OCI-LY3 (cell line): ENCODE measurements at regions not wholly inside any gene's neighbourhood (a gene's known extent, or its start where the extent isn't known, plus 50 kb on each side); places are given as distances from the start of the nearest gene placed in this dataset.

ENCODE experiments used
- H2AFZ ChIP-seq: fragments of 200-600, 300-600 bp; shearing (Covaris generic); 2 replicates; pipeline ENCODE4 v1.6.0; 2014; ENCODE audit warnings: antibody characterized with exemption, low read depth, low read length
- H3K27ac ChIP-seq: fragments of 200-600, 300-600 bp; sonication (generic); 2 replicates; pipeline ENCODE4 v1.5.1; 2014; ENCODE audit warnings: mild to moderate bottlenecking, low read length, moderate library complexity, mixed read lengths
- H3K27me3 ChIP-seq: fragments of 200-600, 300-600 bp; sonication (generic); 2 replicates; pipeline ENCODE4 v1.6.1; 2014; ENCODE audit warnings: low read depth, low read length, mixed read lengths
- H3K36me3 ChIP-seq: fragments of 200-600, 300-600 bp; sonication (generic); replicated peaks from 2 replicates; pipeline ENCODE3; 2014; ENCODE audit warnings: low read depth, low read length, mixed read lengths
- H3K4me1 ChIP-seq: fragments of 300-600, 200-600 bp; sonication (generic); 2 replicates; pipeline ENCODE4 v1.6.1; 2014; ENCODE audit warnings: low read length, mixed read lengths
- H3K4me2 ChIP-seq: fragments of 200-600, 300-600 bp; sonication (generic); 2 replicates; pipeline ENCODE4 v1.6.1; 2014; ENCODE audit warnings: low read length, mixed read lengths
- H3K4me3 ChIP-seq: fragments of 300-600, 200-600 bp; sonication (generic); 2 replicates; pipeline ENCODE4 v1.5.1; 2014; ENCODE audit warnings: antibody characterized with exemption, mild to moderate bottlenecking, low read length, moderate library complexity
- H3K79me2 ChIP-seq: fragments of 300-600, 200-600 bp; shearing (Covaris generic); 2 replicates; pipeline ENCODE4 v1.6.1; 2014; ENCODE audit warnings: mild to moderate bottlenecking, low read length, mixed read lengths
- H3K9ac ChIP-seq: fragments of 300-600, 200-600 bp; shearing (Covaris generic); 2 replicates; pipeline ENCODE4 v1.6.0; 2014; ENCODE audit warnings: mild to moderate bottlenecking, low read length, moderate library complexity
- H3K9me3 ChIP-seq: fragments of 200-600, 300-600 bp; shearing (Covaris generic); 2 replicates; pipeline ENCODE4 v1.6.1; 2014; ENCODE audit warnings: low read length, mixed read lengths; ENCODE audit not compliant: insufficient read depth
- H4K20me1 ChIP-seq: fragments of 200-600, 300-600 bp; sonication (generic); 2 replicates; pipeline ENCODE4 v1.6.1; 2016; ENCODE audit warnings: low read length, mixed read lengths; ENCODE audit not compliant: insufficient read depth
- EZH2phosphoT487 ChIP-seq: fragments of 200-600 bp; shearing (Covaris generic); IDR thresholded peaks from 2 replicates; pipeline ENCODE4 v1.6.1; 2018; ENCODE audit warnings: antibody characterized with exemption, mixed run types, low read depth
- TF ChIP-seq, protein P1 (sequence below): fragments of 200-600, 300-600 bp; sonication (generic); IDR thresholded peaks from 2 replicates; pipeline ENCODE4 v1.5.1; 2014; ENCODE audit warnings: antibody characterized with exemption, low read length, low read depth

DNA sequence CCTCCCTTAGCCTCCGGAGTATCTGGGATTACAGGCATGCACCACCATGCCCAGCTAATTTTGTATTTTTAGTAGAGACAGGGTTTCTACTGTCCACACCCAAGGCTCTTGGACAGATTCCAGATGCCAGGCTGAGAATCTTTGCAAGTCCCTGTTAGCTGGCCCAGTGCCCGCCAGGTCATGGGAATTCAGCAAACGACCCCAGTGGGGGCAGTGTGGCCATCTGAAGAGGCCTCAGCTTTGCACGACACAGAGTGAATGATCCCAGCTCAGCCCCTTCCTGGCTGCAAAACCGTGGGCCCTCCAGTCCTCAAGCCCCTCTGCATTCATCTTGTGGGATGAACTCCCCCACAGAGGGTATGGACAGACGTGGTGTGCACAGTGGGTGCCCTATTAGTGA is 179.5 kb upstream of the ID2 start:
- Histone ChIP-seq H3K4me3 (no peak overlapping the region), H3K9ac (no peak overlapping the region), H3K4me1 (0 out of 2 replicates have a peak, but pooled peaks cover 6% of the 10 kb centered on the region), H3K79me2 (no peaks in the 10 kb centered on the region), H4K20me1 (no peaks in the 10 kb centered on the region), H3K27me3 (no peaks in the 10 kb centered on the region), H2AFZ (no peak overlapping the region), H3K4me2 (no peak overlapping the region), H3K36me3 (no peaks in the 10 kb centered on the region), H3K27ac (no peak overlapping the region), H3K9me3 (no peaks in the 10 kb centered on the region)
- TF ChIP-seq, protein P1, sequence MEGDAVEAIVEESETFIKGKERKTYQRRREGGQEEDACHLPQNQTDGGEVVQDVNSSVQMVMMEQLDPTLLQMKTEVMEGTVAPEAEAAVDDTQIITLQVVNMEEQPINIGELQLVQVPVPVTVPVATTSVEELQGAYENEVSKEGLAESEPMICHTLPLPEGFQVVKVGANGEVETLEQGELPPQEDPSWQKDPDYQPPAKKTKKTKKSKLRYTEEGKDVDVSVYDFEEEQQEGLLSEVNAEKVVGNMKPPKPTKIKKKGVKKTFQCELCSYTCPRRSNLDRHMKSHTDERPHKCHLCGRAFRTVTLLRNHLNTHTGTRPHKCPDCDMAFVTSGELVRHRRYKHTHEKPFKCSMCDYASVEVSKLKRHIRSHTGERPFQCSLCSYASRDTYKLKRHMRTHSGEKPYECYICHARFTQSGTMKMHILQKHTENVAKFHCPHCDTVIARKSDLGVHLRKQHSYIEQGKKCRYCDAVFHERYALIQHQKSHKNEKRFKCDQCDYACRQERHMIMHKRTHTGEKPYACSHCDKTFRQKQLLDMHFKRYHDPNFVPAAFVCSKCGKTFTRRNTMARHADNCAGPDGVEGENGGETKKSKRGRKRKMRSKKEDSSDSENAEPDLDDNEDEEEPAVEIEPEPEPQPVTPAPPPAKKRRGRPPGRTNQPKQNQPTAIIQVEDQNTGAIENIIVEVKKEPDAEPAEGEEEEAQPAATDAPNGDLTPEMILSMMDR: no peak
- TF ChIP-seq EZH2phosphoT487: no peak

DNA sequence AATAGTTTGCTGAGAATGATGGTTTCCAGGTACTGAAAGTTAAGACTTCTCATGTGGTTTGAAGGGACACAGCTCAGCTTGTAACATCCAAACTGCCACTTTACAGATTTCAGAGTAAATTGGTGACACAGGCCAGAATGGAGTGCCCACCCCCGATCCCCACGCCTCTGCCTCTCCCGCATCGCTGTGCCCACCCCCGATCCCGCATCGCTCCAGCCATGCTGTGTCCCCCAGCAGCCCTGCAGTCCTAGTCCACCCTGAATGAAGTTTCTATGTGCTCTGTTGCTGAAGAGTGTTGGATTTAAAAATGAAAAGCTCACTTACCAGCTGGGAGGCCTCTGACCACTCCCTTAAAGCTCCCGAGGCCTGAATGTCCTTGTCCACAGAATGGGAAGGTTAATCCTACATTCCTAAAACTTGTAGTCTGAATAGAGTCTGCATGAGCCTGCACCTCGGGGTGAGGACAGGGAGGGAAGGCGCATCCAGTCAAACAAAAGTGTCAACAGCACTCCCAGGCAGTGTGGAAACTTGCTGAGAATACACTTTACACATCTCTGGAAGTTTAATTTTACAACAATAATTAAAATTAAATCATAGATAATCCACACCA is 176.4 kb upstream of the ID2 start:
- no peak for TF ChIP-seq EZH2phosphoT487
- TF ChIP-seq, protein P1: no peak
- H4K20me1 ChIP-seq: no peaks in the 10 kb centered on the region
- no peak overlapping the region for H3K27ac ChIP-seq
- no peak overlapping the region for H3K4me2 ChIP-seq
- no peak overlapping the region for H3K9ac ChIP-seq
- H3K4me3 ChIP-seq: no peak overlapping the region
- 0 out of 2 replicates have a peak, but pooled peaks cover 2% of the 10 kb centered on the region for H3K9me3 ChIP-seq
- H3K79me2 ChIP-seq: no peaks in the 10 kb centered on the region
- no peaks in the 10 kb centered on the region for H3K27me3 ChIP-seq
- no peak overlapping the region for H2AFZ ChIP-seq
- H3K4me1 ChIP-seq: 0 out of 2 replicates have a peak, but pooled peaks cover 6% of the 10 kb centered on the region
- peaks cover 10% of the 10 kb centered on the region for H3K36me3 ChIP-seq

DNA sequence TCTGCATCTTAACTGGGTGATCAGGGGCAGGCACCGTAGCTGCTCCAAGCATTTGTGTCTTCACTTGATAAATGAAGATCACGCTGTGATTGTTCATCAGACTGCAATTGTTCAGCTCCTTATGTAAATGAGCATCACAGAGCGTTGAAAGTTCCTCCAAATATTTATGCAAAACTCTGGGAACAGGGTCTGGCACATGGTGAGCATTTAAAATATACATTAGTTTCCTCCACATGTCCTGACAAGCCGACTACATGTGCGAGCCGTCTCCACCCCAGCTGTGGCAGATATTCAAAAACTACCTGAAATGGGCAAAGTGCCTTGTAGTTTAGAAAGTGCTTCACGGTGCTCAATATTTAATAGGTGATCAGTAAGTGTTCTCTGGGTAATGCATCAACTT is 175.1 kb upstream of the ID2 start:
- Histone ChIP-seq H3K36me3 (peaks cover 18% of the 10 kb centered on the region), H3K4me1 (peaks cover 7% of the 10 kb centered on the region), H3K4me2 (no peak overlapping the region), H3K9ac (no peak overlapping the region), H3K79me2 (no peaks in the 10 kb centered on the region), H3K4me3 (no peak overlapping the region), H3K9me3 (0 out of 2 replicates have a peak, but pooled peaks cover 7% of the 10 kb centered on the region), H4K20me1 (no peaks in the 10 kb centered on the region), H2AFZ (no peak overlapping the region), H3K27ac (no peak overlapping the region), H3K27me3 (no peaks in the 10 kb centered on the region)
- TF ChIP-seq, protein P1: no peak
- TF ChIP-seq EZH2phosphoT487: no peak

DNA sequence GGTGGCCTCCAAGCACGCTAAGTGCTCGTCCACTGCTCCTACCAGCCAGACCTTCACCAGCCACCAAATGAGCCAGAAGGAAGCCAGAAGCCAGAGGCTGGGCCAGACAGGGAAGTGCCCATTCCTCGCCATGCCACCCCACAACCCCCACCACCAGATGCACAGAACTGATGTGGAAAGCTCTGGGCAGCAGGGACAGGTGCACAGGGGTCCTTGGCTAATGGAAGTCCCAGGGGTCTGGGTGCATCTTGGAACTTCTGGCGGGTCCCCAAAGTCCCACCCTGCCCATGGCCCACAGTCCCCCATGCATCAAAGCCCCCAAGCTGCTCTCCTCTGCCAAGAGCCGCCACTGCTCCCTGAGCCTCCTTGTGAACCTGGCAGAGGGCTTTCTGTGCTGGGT is 173.1 kb upstream of the ID2 start:
- H4K20me1 ChIP-seq: no peaks in the 10 kb centered on the region
- H3K36me3 ChIP-seq: peaks cover 35% of the 10 kb centered on the region
- no peak overlapping the region for H3K4me2 ChIP-seq
- no peak overlapping the region for H3K27ac ChIP-seq
- H3K4me1 ChIP-seq: peaks cover 27% of the 10 kb centered on the region
- H3K4me3 ChIP-seq: no peak overlapping the region
- H3K27me3 ChIP-seq: no peaks in the 10 kb centered on the region
- H3K9ac ChIP-seq: no peak overlapping the region
- H3K79me2 ChIP-seq: no peaks in the 10 kb centered on the region
- H2AFZ ChIP-seq: no peak overlapping the region
- peaks cover 13% of the 10 kb centered on the region; the same call in 1 of the 2 replicates for H3K9me3 ChIP-seq
- TF ChIP-seq, protein P1: no peak
- TF ChIP-seq EZH2phosphoT487: no peak
